ENCODE measurements at regions not wholly inside any gene's neighbourhood (a gene's known extent, or its start where the extent isn't known, plus 50 kb on each side); places are given as distances from the start of the nearest gene placed in this dataset.

GRCh38 chr1:194654956-194655355, 1468.5 kb upstream of the B3GALT2 start:
- no peak overlapping the region for H3K4me3 ChIP-seq (replicated peaks; ENCODE audit: insufficient read depth, low read length)
- no peak for DNase-seq (ENCODE audit: low read depth in 1 of 2, low spot score in 1 of 2)
- TF ChIP-seq REST (IDR thresholded peaks at IDR 0.05; ENCODE audit: insufficient replicate concordance, low read depth) = no peak
- no peak for TF ChIP-seq GABPA (IDR thresholded peaks at IDR 0.05; ENCODE audit: low read depth)
- TF ChIP-seq SPI1 (IDR thresholded peaks at IDR 0.05; ENCODE audit: borderline replicate concordance, low read depth) = no peak
- TF ChIP-seq POLR2AphosphoS5 (IDR thresholded peaks at IDR 0.05; ENCODE audit: low read depth) = no peak
- no peak for TF ChIP-seq CTCF (IDR thresholded peaks at IDR 0.05; ENCODE audit: insufficient read depth, low read length)
- no peaks in the 10 kb centered on the region for H3K27me3 ChIP-seq (ENCODE audit: insufficient read depth, poor library complexity, severe bottlenecking)
- H3K27ac ChIP-seq (replicated peaks) = no peak overlapping the region

- no peak overlapping the region for H3K27ac ChIP-seq (replicated peaks)
- no peak for TF ChIP-seq CTCF (IDR thresholded peaks at IDR 0.05; ENCODE audit: insufficient read depth, low read length)
- no peak for TF ChIP-seq POLR2AphosphoS5 (IDR thresholded peaks at IDR 0.05; ENCODE audit: low read depth)
- TF ChIP-seq REST (IDR thresholded peaks at IDR 0.05; ENCODE audit: insufficient replicate concordance, low read depth) = no peak
- no peak for TF ChIP-seq SPI1 (IDR thresholded peaks at IDR 0.05; ENCODE audit: borderline replicate concordance, low read depth)
- TF ChIP-seq GABPA (IDR thresholded peaks at IDR 0.05; ENCODE audit: low read depth) = no peak
- H3K4me3 ChIP-seq (replicated peaks; ENCODE audit: insufficient read depth, low read length) = no peak overlapping the region
- no peaks in the 10 kb centered on the region for H3K27me3 ChIP-seq (ENCODE audit: insufficient read depth, poor library complexity, severe bottlenecking)
- no peak for DNase-seq (ENCODE audit: low read depth in 1 of 2, low spot score in 1 of 2)
Measured at GRCh38 chr1:194653385-194653784, 1467.0 kb upstream of the B3GALT2 start.

- Histone ChIP-seq H3K27me3 (ENCODE audit: insufficient read depth, poor library complexity, severe bottlenecking) (no peaks in the 10 kb centered on the region), H3K4me3 (replicated peaks; ENCODE audit: insufficient read depth, low read length) (no peak overlapping the region), H3K27ac (replicated peaks) (no peak overlapping the region)
- TF ChIP-seq SPI1 (IDR thresholded peaks at IDR 0.05; ENCODE audit: borderline replicate concordance, low read depth) (no peak), GABPA (IDR thresholded peaks at IDR 0.05; ENCODE audit: low read depth) (no peak), REST (IDR thresholded peaks at IDR 0.05; ENCODE audit: insufficient replicate concordance, low read depth) (no peak), CTCF (IDR thresholded peaks at IDR 0.05; ENCODE audit: insufficient read depth, low read length) (no peak), POLR2AphosphoS5 (IDR thresholded peaks at IDR 0.05; ENCODE audit: low read depth) (no peak)
- DNase-seq (ENCODE audit: low read depth in 1 of 2, low spot score in 1 of 2) = no peak
Measured at GRCh38 chr1:194647118-194647517, 1460.7 kb upstream of the B3GALT2 start.

All from HL-60 (cell line).